ENCODE measurements at regions not wholly inside any gene's neighbourhood (a gene's known extent, or its start where the extent isn't known, plus 50 kb on each side); places are given as distances from the start of the nearest gene placed in this dataset.

DNA sequence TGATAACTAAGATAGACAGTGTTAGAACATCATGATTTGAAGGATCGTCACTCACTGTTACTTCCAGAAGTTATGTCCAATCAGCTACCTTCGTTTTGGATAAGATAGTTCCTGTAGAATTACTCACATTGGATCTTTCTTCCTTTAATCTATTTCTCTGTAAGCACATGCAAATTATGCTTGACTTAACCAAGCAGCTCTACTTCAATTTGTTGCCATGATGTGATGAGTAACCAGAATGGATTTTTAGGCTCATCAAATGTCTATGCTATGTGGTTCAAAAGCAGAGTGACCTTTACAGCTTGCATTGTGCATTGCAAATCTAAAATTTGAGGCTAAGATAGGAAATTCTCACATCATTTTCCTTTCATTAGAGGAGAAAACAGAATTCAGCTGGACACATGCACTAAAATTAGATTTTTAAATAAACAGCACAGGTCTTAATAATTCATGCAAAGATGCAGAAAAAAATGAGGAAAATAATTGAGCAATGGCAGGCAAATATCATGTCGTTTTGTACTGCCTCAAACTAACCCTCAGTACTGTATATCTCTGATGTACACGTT is 76.7 kb upstream of the ZFP64 start:
- H3K4me3 ChIP-seq (ENCODE audit: low read length in 2 of 2), result no peak overlapping the region
- H3K27me3 ChIP-seq (ENCODE audit: insufficient read depth, low read length), result no peaks in the 10 kb centered on the region
- H3K27me3 Mint-ChIP-seq, result peaks cover 7 to 13% of the 10 kb centered on the region in 2 donors
- H3K27ac Mint-ChIP-seq, result no peak overlapping the region
- no peaks in the 10 kb centered on the region for H3K36me3 Mint-ChIP-seq
- no peaks in the 10 kb centered on the region for H3K36me3 ChIP-seq (ENCODE audit: insufficient read depth, low read length)
- ChIA-PET POLR2A (ENCODE audit: partially characterized antibody) (no interaction called here), CTCF (ENCODE audit: partially characterized antibody) (no interaction called here)
- no peaks in the 10 kb centered on the region for H3K4me1 ChIP-seq (ENCODE audit: insufficient read depth, low read length)
- H3K9me3 Mint-ChIP-seq, result no peaks in the 10 kb centered on the region
- intact Hi-C loops (cut with micrococcal nuclease), result no loop called here
- DNase-seq, result no peak
- H3K27ac ChIP-seq (ENCODE audit: low read depth, low read length), result no peak overlapping the region
- no peaks in the 10 kb centered on the region for H3K4me1 Mint-ChIP-seq
- no peak overlapping the region for H3K4me3 Mint-ChIP-seq
- no peaks in the 10 kb centered on the region for H3K9me3 ChIP-seq (ENCODE audit: control insufficient read depth in 1 of 2, low read length in 2 of 2)

DNA sequence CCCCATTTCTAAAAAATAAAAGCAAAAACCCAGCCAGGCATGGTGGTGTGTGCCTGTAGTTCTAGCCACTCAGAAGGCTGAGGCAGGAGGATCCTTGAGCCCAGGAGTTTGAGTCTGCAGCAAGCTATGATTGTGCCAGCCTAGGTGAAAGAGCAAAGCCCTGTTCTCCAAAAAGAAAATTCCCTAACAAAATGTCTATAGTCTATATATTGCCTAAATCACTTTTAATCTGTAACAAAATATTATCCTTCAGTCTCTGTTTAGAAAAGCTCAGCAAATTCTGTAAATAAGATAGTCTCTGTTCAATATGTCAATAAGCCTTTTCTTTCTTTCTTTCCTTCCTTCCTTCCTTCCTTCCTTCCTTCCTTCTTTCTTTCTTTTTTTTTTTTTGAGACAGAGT is 75.8 kb upstream of the ZFP64 start:
- no peaks in the 10 kb centered on the region for H3K4me1 Mint-ChIP-seq
- no peaks in the 10 kb centered on the region for H3K36me3 Mint-ChIP-seq
- H3K9me3 Mint-ChIP-seq, result no peaks in the 10 kb centered on the region
- intact Hi-C loops (cut with micrococcal nuclease), result no loop called here
- POLR2A ChIA-PET (ENCODE audit: partially characterized antibody), result no interaction called here
- H3K4me3 Mint-ChIP-seq, result no peak overlapping the region
- H3K36me3 ChIP-seq (ENCODE audit: insufficient read depth, low read length), result no peaks in the 10 kb centered on the region
- no peak overlapping the region for H3K27ac Mint-ChIP-seq
- DNase-seq, result no peak
- H3K4me3 ChIP-seq (ENCODE audit: low read length in 2 of 2), result no peak overlapping the region
- CTCF ChIA-PET (ENCODE audit: partially characterized antibody), result no interaction called here
- H3K9me3 ChIP-seq (ENCODE audit: control insufficient read depth in 1 of 2, low read length in 2 of 2), result no peaks in the 10 kb centered on the region
- H3K27me3 ChIP-seq (ENCODE audit: insufficient read depth, low read length), result no peaks in the 10 kb centered on the region
- H3K27me3 Mint-ChIP-seq, result peaks cover 10 to 17% of the 10 kb centered on the region in 2 donors
- H3K4me1 ChIP-seq (ENCODE audit: insufficient read depth, low read length), result no peaks in the 10 kb centered on the region
- no peak overlapping the region for H3K27ac ChIP-seq (ENCODE audit: low read depth, low read length)

DNA sequence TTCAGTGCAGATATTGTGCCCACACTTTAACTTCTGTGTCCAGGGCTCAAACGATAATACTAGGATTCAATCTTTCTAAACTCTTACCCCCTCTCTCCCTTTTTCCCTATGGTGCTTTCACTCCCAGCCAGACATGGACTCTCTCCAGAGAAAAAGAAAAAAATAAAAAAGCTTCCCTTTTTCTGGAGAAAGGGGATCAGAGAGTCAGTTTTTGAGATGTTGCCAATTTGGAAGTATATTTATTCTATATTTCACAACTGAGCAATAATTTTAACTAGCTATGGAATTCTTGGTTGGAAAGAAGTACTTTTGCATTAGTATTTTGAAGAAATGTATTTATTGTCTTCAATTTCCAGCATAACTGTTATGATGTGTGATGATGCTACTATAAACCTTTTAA is 72.2 kb upstream of the ZFP64 start:
- Histone ChIP-seq H3K9me3 (ENCODE audit: control insufficient read depth in 1 of 2, low read length in 2 of 2) (no peaks in the 10 kb centered on the region), H3K4me1 (ENCODE audit: insufficient read depth, low read length) (no peaks in the 10 kb centered on the region), H3K4me3 (ENCODE audit: low read length in 2 of 2) (no peak overlapping the region), H3K27me3 (ENCODE audit: insufficient read depth, low read length) (no peaks in the 10 kb centered on the region), H3K27ac (ENCODE audit: low read depth, low read length) (no peak overlapping the region), H3K36me3 (ENCODE audit: insufficient read depth, low read length) (no peaks in the 10 kb centered on the region)
- DNase-seq, result no peak
- Mint-ChIP-seq H3K9me3 (peaks cover 0 to under 1% (median 0%) of the 10 kb centered on the region in 8 donors), H3K36me3 (no peaks in the 10 kb centered on the region), H3K27me3 (peaks cover 12% of the 10 kb centered on the region in 2 donors), H3K27ac (no peak overlapping the region), H3K4me1 (no peaks in the 10 kb centered on the region), H3K4me3 (no peak overlapping the region)
- intact Hi-C loops (cut with micrococcal nuclease), result no loop called here
- CTCF ChIA-PET (ENCODE audit: partially characterized antibody), result no interaction called here
- POLR2A ChIA-PET (ENCODE audit: partially characterized antibody), result no interaction called here

DNA sequence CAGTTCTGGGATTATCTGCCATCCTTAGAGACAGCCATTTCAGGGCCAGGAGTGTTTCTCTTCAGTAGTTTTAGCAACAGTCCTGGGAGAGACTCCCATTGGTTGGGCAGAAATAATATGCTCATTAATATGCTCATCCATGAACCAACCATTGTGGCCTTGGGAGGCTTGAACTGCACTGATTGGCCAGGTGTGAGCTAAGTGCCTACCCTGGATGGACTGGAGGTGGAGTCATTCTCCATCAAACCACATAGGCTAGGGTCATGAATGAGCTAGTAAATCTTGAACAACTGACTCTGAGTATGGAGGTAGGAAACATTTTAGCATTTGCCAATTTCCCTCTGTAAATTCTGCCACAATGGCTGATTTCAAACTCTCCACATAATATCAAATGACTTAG is 70.2 kb upstream of the ZFP64 start:
- DNase-seq, result no peak
- H3K36me3 Mint-ChIP-seq, result no peaks in the 10 kb centered on the region
- intact Hi-C loops (cut with micrococcal nuclease), result no loop called here
- no peaks in the 10 kb centered on the region for H3K9me3 ChIP-seq (ENCODE audit: control insufficient read depth in 1 of 2, low read length in 2 of 2)
- H3K4me3 Mint-ChIP-seq, result no peak overlapping the region
- CTCF ChIA-PET (ENCODE audit: partially characterized antibody), result no interaction called here
- no peaks in the 10 kb centered on the region for H3K27me3 ChIP-seq (ENCODE audit: insufficient read depth, low read length)
- no peak overlapping the region for H3K27ac ChIP-seq (ENCODE audit: low read depth, low read length)
- POLR2A ChIA-PET (ENCODE audit: partially characterized antibody), result no interaction called here
- H3K36me3 ChIP-seq (ENCODE audit: insufficient read depth, low read length), result no peaks in the 10 kb centered on the region
- no peaks in the 10 kb centered on the region for H3K4me1 Mint-ChIP-seq
- H3K27me3 Mint-ChIP-seq, result peaks cover 18% of the 10 kb centered on the region in 2 donors
- peaks cover 0 to 6% (median 1%) of the 10 kb centered on the region in 8 donors for H3K9me3 Mint-ChIP-seq
- H3K4me3 ChIP-seq (ENCODE audit: low read length in 2 of 2), result no peak overlapping the region
- no peak overlapping the region for H3K27ac Mint-ChIP-seq
- no peaks in the 10 kb centered on the region for H3K4me1 ChIP-seq (ENCODE audit: insufficient read depth, low read length)

DNA sequence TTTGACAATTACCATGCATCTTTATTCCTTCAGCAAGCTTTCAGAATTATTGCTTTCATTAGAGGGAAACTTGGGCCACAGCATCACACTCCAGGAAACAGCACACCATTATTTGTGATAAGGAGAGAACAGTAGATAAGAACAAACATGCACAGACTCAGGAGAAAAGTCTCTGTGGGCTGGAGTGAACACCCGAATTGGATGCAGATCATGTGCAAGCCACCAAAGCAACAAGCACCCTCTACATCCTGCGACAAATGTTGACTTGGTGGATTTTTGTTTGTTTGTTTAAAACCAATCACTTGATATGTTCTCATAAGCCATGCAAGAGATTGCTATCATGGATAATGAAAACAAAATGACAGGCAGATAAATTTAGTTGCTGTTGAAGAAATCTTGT is 67.7 kb upstream of the ZFP64 start:
- intact Hi-C loops (cut with micrococcal nuclease), result no loop called here
- Mint-ChIP-seq H3K27me3 (peaks cover 15 to 17% of the 10 kb centered on the region in 2 donors), H3K36me3 (no peaks in the 10 kb centered on the region), H3K27ac (no peak overlapping the region), H3K4me1 (no peaks in the 10 kb centered on the region), H3K4me3 (no peak overlapping the region), H3K9me3 (peaks cover 0 to 6% (median 2%) of the 10 kb centered on the region in 8 donors)
- H3K4me3 ChIP-seq (ENCODE audit: low read length in 2 of 2), result no peak overlapping the region
- no peaks in the 10 kb centered on the region for H3K36me3 ChIP-seq (ENCODE audit: insufficient read depth, low read length)
- no peak for DNase-seq
- ChIA-PET POLR2A (ENCODE audit: partially characterized antibody) (no interaction called here), CTCF (ENCODE audit: partially characterized antibody) (no interaction called here)
- no peaks in the 10 kb centered on the region for H3K9me3 ChIP-seq (ENCODE audit: control insufficient read depth in 1 of 2, low read length in 2 of 2)
- no peaks in the 10 kb centered on the region for H3K4me1 ChIP-seq (ENCODE audit: insufficient read depth, low read length)
- H3K27me3 ChIP-seq (ENCODE audit: insufficient read depth, low read length), result no peaks in the 10 kb centered on the region
- H3K27ac ChIP-seq (ENCODE audit: low read depth, low read length), result no peak overlapping the region

DNA sequence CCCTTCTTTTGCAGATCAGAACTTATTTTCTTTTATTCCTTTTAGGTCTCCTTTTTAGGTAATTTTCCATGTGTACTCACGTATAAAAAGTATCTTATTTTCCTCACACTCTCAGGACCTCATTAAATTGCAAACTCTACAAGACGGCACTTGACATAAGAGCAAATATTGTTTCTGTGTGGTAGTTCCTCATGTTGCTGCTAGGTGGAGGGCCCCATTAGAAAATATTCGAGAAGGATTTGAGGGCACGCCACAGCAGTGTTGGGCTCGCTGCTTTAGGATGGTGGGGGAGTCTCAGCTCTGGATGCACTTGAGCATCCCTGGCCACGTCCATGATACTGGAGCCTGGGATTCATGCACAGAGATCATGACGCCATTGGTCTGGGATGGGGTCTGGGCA is 64.9 kb upstream of the ZFP64 start:
- Histone ChIP-seq H3K36me3 (ENCODE audit: insufficient read depth, low read length) (no peaks in the 10 kb centered on the region), H3K27ac (ENCODE audit: low read depth, low read length) (no peak overlapping the region), H3K4me1 (ENCODE audit: insufficient read depth, low read length) (no peaks in the 10 kb centered on the region), H3K4me3 (ENCODE audit: low read length in 2 of 2) (no peak overlapping the region), H3K27me3 (ENCODE audit: insufficient read depth, low read length) (no peaks in the 10 kb centered on the region), H3K9me3 (ENCODE audit: control insufficient read depth in 1 of 2, low read length in 2 of 2) (no peaks in the 10 kb centered on the region)
- Mint-ChIP-seq H3K9me3 (peaks cover 0 to 6% (median 4%) of the 10 kb centered on the region in 8 donors), H3K4me1 (no peaks in the 10 kb centered on the region), H3K27me3 (peaks cover 9 to 11% of the 10 kb centered on the region in 2 donors), H3K27ac (no peak overlapping the region), H3K36me3 (no peaks in the 10 kb centered on the region), H3K4me3 (no peak overlapping the region)
- CTCF ChIA-PET (ENCODE audit: partially characterized antibody), result no interaction called here
- no peak for DNase-seq
- intact Hi-C loops (cut with micrococcal nuclease), result no loop called here
- POLR2A ChIA-PET (ENCODE audit: partially characterized antibody), result no interaction called here

DNA sequence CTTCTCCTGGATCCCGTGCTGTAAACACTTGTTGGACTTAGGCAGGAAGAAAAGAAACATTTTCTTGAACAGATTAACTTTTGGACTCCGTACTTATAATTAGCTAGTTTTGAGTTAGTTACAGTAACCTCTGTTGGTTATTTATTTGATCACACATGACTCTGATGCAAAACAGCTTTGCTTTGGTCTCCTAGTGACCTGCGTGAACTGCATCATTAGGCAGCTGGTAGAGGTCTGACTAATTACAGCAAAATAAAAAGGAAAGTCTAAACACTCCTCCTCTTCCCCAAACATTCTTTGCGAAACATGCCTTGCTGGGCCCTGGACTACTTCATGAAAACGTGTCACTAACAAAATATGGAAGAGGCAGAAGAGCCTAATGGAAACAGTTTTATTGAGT is 61.1 kb upstream of the ZFP64 start:
- no peaks in the 10 kb centered on the region for H3K36me3 ChIP-seq (ENCODE audit: insufficient read depth, low read length)
- H3K4me3 ChIP-seq (ENCODE audit: low read length in 2 of 2), result no peak overlapping the region
- POLR2A ChIA-PET (ENCODE audit: partially characterized antibody), result no interaction called here
- peaks cover 2 to 3% of the 10 kb centered on the region in 2 donors for H3K27me3 Mint-ChIP-seq
- H3K27ac ChIP-seq (ENCODE audit: low read depth, low read length), result no peak overlapping the region
- H3K4me3 Mint-ChIP-seq, result no peak overlapping the region
- H3K27me3 ChIP-seq (ENCODE audit: insufficient read depth, low read length), result no peaks in the 10 kb centered on the region
- H3K9me3 ChIP-seq (ENCODE audit: control insufficient read depth in 1 of 2, low read length in 2 of 2), result no peaks in the 10 kb centered on the region
- no peaks in the 10 kb centered on the region for H3K4me1 ChIP-seq (ENCODE audit: insufficient read depth, low read length)
- no peak overlapping the region for H3K27ac Mint-ChIP-seq
- peaks cover 0 to 6% (median 2%) of the 10 kb centered on the region in 8 donors for H3K9me3 Mint-ChIP-seq
- H3K36me3 Mint-ChIP-seq, result no peaks in the 10 kb centered on the region
- CTCF ChIA-PET (ENCODE audit: partially characterized antibody), result interaction anchor here (1.2 kb wide), 1 partner anchor 11 kb away, joined by 3 read pairs; no protein-coding TSS in a partner anchor
- intact Hi-C loops (cut with micrococcal nuclease), result no loop called here
- no peak for DNase-seq
- no peaks in the 10 kb centered on the region for H3K4me1 Mint-ChIP-seq

DNA sequence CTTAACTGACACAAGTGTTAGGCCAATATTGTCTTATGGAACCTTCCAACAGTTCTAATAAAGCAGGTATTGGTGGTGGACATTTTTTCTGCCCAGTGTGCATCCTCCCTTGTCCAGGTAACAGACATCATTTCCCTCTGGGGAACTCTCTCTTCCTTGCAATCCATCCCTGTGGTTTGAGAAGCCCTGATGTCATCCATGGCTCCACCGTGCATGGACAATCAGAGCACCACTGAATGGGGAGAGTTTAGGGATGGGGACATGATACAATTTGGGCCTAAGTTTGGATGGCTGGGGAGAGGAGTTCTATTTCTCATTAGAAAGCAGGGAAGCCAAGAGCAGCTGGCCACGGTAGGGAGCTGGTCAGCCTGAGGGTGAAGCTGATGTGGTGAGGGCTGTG is 60.2 kb upstream of the ZFP64 start:
- POLR2A ChIA-PET (ENCODE audit: partially characterized antibody), result no interaction called here
- Histone ChIP-seq H3K36me3 (ENCODE audit: insufficient read depth, low read length) (no peaks in the 10 kb centered on the region), H3K4me3 (ENCODE audit: low read length in 2 of 2) (no peak overlapping the region), H3K9me3 (ENCODE audit: control insufficient read depth in 1 of 2, low read length in 2 of 2) (no peaks in the 10 kb centered on the region), H3K27me3 (ENCODE audit: insufficient read depth, low read length) (no peaks in the 10 kb centered on the region), H3K27ac (ENCODE audit: low read depth, low read length) (no peak overlapping the region), H3K4me1 (ENCODE audit: insufficient read depth, low read length) (no peaks in the 10 kb centered on the region)
- Mint-ChIP-seq H3K36me3 (no peaks in the 10 kb centered on the region), H3K4me1 (no peaks in the 10 kb centered on the region), H3K9me3 (peaks cover 0 to 6% (median under 1%) of the 10 kb centered on the region in 8 donors), H3K27me3 (peaks cover 2 to 3% of the 10 kb centered on the region in 2 donors), H3K27ac (no peak overlapping the region), H3K4me3 (no peak overlapping the region)
- DNase-seq, result no peak
- intact Hi-C loops (cut with micrococcal nuclease), result no loop called here
- CTCF ChIA-PET (ENCODE audit: partially characterized antibody), result interaction anchor here (1.2 kb wide), 1 partner anchor 10 kb away, joined by 3 read pairs; no protein-coding TSS in a partner anchor
